IMR-90 (cell line): ENCODE measurements at regions not wholly inside any gene's neighbourhood (a gene's known extent, or its start where the extent isn't known, plus 50 kb on each side); places are given as distances from the start of the nearest gene placed in this dataset.

ENCODE experiments used
- ATAC-seq: fragments of 200-7000 bp; cut with Tn5 transposase; 2 replicates; pipeline ENCODE4 v1.9.1; 2020; ENCODE audit warnings: low read depth, mild to moderate bottlenecking, moderate library complexity
- BruUV-seq: library from RNA; stranded (reverse); fragments of 400-500 nt; replicated peaks from 2 replicates; lab custom pipeline; 2021; lab: Mats Ljungman, UMichigan
- CTCF ChIA-PET: fragments of 300-600 bp; formaldehyde crosslinking; extraction: SDS; loops from one replicate; lab custom pipeline; 2021; ENCODE audit warnings: antibody characterized with exemption; lab: Yijun Ruan, JAX
- POLR2A ChIA-PET: fragments of 300-600 bp; sonication (Branson Sonifier 250); formaldehyde crosslinking; loops from one replicate; lab custom pipeline; 2022; ENCODE audit warnings: antibody characterized with exemption; ENCODE audit not compliant: unreplicated experiment; lab: Charles Lee
- DNase-seq: peaks from one replicate; pipeline ENCODE4 v3.0.0; 2013
- H2AFZ ChIP-seq: replicated peaks from 2 replicates; pipeline ENCODE3; 2013; ENCODE audit warnings: low read length, mild to moderate bottlenecking; ENCODE audit not compliant: poor library complexity
- H2AK5ac ChIP-seq: 2 replicates; pipeline ENCODE4 v1.6.1; 2013; ENCODE audit warnings: low read depth, low read length, inconsistent platforms
- H2AK9ac ChIP-seq: replicated peaks from 2 replicates; pipeline ENCODE3; 2013; ENCODE audit warnings: mild to moderate bottlenecking, low read depth, low read length, moderate library complexity; ENCODE audit not compliant: poor library complexity
- H2BK120ac ChIP-seq: 2 replicates; pipeline ENCODE4 v1.6.1; 2013; ENCODE audit warnings: low read depth, low read length, inconsistent platforms
- H2BK15ac ChIP-seq: 3 replicates; pipeline ENCODE4 v1.6.1; 2013; ENCODE audit warnings: low read depth, low read length, inconsistent platforms
- H2BK20ac ChIP-seq: 2 replicates; pipeline ENCODE4 v1.6.1; 2013; ENCODE audit warnings: low read depth, mild to moderate bottlenecking, inconsistent platforms, low read length, moderate library complexity
- H2BK5ac ChIP-seq: 2 replicates; pipeline ENCODE4 v1.6.1; 2013; ENCODE audit warnings: mild to moderate bottlenecking, low read depth, low read length, inconsistent platforms; ENCODE audit not compliant: poor library complexity, severe bottlenecking
- H3K14ac ChIP-seq: replicated peaks from 2 replicates; pipeline ENCODE4 v1.6.1; 2013; ENCODE audit warnings: low read depth, low read length, inconsistent platforms
- H3K18ac ChIP-seq: 2 replicates; pipeline ENCODE4 v1.6.1; 2013; ENCODE audit warnings: low read depth, low read length, control low read depth
- H3K23ac ChIP-seq: 2 replicates; pipeline ENCODE4 v1.6.1; 2013; ENCODE audit warnings: low read depth, low read length, inconsistent platforms
- H3K27ac ChIP-seq: 2 replicates; pipeline ENCODE4 v1.5.1; 2013; ENCODE audit warnings: mild to moderate bottlenecking, control low read depth, low read length; ENCODE audit not compliant: insufficient read depth
- H3K27me3 ChIP-seq: 2 replicates; pipeline ENCODE4 v1.6.1; 2013; ENCODE audit warnings: low read length; ENCODE audit not compliant: control insufficient read depth, insufficient read depth
- H3K36me3 ChIP-seq: 2 replicates; pipeline ENCODE4 v1.6.1; 2013; ENCODE audit warnings: low read length, mixed read lengths; ENCODE audit not compliant: control insufficient read depth, insufficient read depth
- H3K4ac ChIP-seq: 2 replicates; pipeline ENCODE4 v1.6.1; 2013; ENCODE audit warnings: low read depth, low read length, inconsistent platforms
- H3K4me1 ChIP-seq: 2 replicates; pipeline ENCODE4 v1.6.1; 2013; ENCODE audit warnings: low read length, mixed read lengths; ENCODE audit not compliant: control insufficient read depth, insufficient read depth
- H3K4me2 ChIP-seq: 2 replicates; pipeline ENCODE4 v1.6.1; 2013; ENCODE audit warnings: low read depth, mild to moderate bottlenecking, control low read depth, low read length, moderate library complexity
- H3K4me3 ChIP-seq: 2 replicates; pipeline ENCODE4 v1.5.1; 2013; ENCODE audit warnings: low read depth, mild to moderate bottlenecking, control low read depth, low read length, moderate library complexity; ENCODE audit not compliant: insufficient read depth
- H3K56ac ChIP-seq: 2 replicates; pipeline ENCODE4 v1.6.1; 2013; ENCODE audit warnings: low read length, inconsistent platforms; ENCODE audit not compliant: insufficient read depth; ENCODE audit errors: extremely low read depth
- H3K79me1 ChIP-seq, 2 experiments: 2 replicates each; pipeline ENCODE4 v1.6.1; 2013; ENCODE audit warnings: low read length in 2 of 2, inconsistent platforms in 1 of 2, low read depth in 1 of 2
- H3K9ac ChIP-seq: 2 replicates; pipeline ENCODE4 v1.6.1; 2013; ENCODE audit warnings: low read depth, low read length, control low read depth
- H3K9me1 ChIP-seq: 2 replicates; pipeline ENCODE4 v1.6.1; 2013; ENCODE audit warnings: low read length, inconsistent platforms; ENCODE audit not compliant: insufficient read depth
- H3K9me3 ChIP-seq: 2 replicates; pipeline ENCODE4 v1.6.1; 2013; ENCODE audit warnings: low read length; ENCODE audit not compliant: control insufficient read depth, insufficient read depth
- H4K20me1 ChIP-seq: 2 replicates; pipeline ENCODE4 v1.6.1; 2013; ENCODE audit warnings: low read length, inconsistent platforms; ENCODE audit not compliant: insufficient read depth
- H4K5ac ChIP-seq: 2 replicates; pipeline ENCODE4 v1.6.1; 2013; ENCODE audit warnings: mild to moderate bottlenecking, low read depth, low read length, control low read depth
- H4K8ac ChIP-seq, 2 experiments: 2 replicates each; pipeline ENCODE4 v1.6.1; 2013; ENCODE audit warnings: low read depth in 2 of 2, low read length in 2 of 2, control low read depth in 1 of 2, inconsistent platforms in 1 of 2
- H4K91ac ChIP-seq: 2 replicates; pipeline ENCODE4 v1.6.1; 2013; ENCODE audit warnings: low read depth, low read length, inconsistent platforms; ENCODE audit not compliant: insufficient read depth
- BHLHE40 ChIP-seq: fragments of 150-350 bp; IDR thresholded peaks from 2 replicates; pipeline ENCODE4 v1.6.1; 2016; ENCODE audit warnings: mild to moderate bottlenecking, low read depth, low read length
- CEBPB ChIP-seq: IDR thresholded peaks from 2 replicates; pipeline ENCODE4 v1.6.1; 2012; ENCODE audit warnings: low read depth, low read length, improper control_type of control experiment
- CHD1 ChIP-seq: IDR thresholded peaks from 2 replicates; pipeline ENCODE4 v1.6.1; 2012; ENCODE audit warnings: low read depth, low read length, improper control_type of control experiment
- CTCF ChIP-seq: conservative IDR thresholded peaks from 2 replicates; pipeline ENCODE4 v1.5.1; 2012; ENCODE audit warnings: mild to moderate bottlenecking, low read depth, low read length, improper control_type of control experiment
- ELK1 ChIP-seq: fragments of 150-350 bp; IDR thresholded peaks from 2 replicates; pipeline ENCODE4 v1.6.1; 2016; ENCODE audit warnings: low read depth, mild to moderate bottlenecking, low read length, moderate library complexity, borderline replicate concordance
- FOS ChIP-seq: fragments of 150-350 bp; IDR thresholded peaks from 2 replicates; pipeline ENCODE4 v1.6.1; 2016; ENCODE audit warnings: low read depth, low read length
- MAFK ChIP-seq: IDR thresholded peaks from 2 replicates; pipeline ENCODE4 v1.6.1; 2012; ENCODE audit warnings: low read depth, low read length, improper control_type of control experiment
- MAZ ChIP-seq: IDR thresholded peaks from 2 replicates; pipeline ENCODE4 v1.6.1; 2012; ENCODE audit warnings: low read depth, mild to moderate bottlenecking, low read length, improper control_type of control experiment, moderate library complexity, borderline replicate concordance
- MXI1 ChIP-seq: IDR thresholded peaks from 2 replicates; pipeline ENCODE4 v1.6.1; 2012; ENCODE audit warnings: low read depth, mild to moderate bottlenecking, low read length, moderate library complexity, borderline replicate concordance
- NFE2L2 ChIP-seq: fragments of 150-350 bp; IDR thresholded peaks from 2 replicates; pipeline ENCODE4 v1.6.1; 2016; ENCODE audit warnings: low read depth, mild to moderate bottlenecking, low read length
- POLR2A ChIP-seq: IDR thresholded peaks from 2 replicates; pipeline ENCODE4 v1.6.1; 2012; ENCODE audit warnings: mild to moderate bottlenecking, low read depth, low read length
- RAD21 ChIP-seq: IDR thresholded peaks from 2 replicates; pipeline ENCODE4 v1.6.1; 2012; ENCODE audit warnings: low read length, improper control_type of control experiment
- RCOR1 ChIP-seq: IDR thresholded peaks from 2 replicates; pipeline ENCODE4 v1.6.1; 2012; ENCODE audit warnings: mild to moderate bottlenecking, low read length, improper control_type of control experiment; ENCODE audit not compliant: insufficient replicate concordance
- RFX5 ChIP-seq: IDR thresholded peaks from 2 replicates; pipeline ENCODE4 v1.8.0; 2012; ENCODE audit warnings: low read depth, mild to moderate bottlenecking, low read length, moderate library complexity
- SMC3 ChIP-seq: fragments of 150-350 bp; IDR thresholded peaks from 2 replicates; pipeline ENCODE4 v1.6.1; 2016; ENCODE audit warnings: low read depth, mild to moderate bottlenecking, antibody characterized with exemption, low read length, moderate library complexity
- USF2 ChIP-seq: fragments of 150-350 bp; IDR thresholded peaks from 2 replicates; pipeline ENCODE4 v1.6.1; 2017; ENCODE audit warnings: mild to moderate bottlenecking, antibody characterized with exemption, low read length, low read depth
- WGBS, 2 experiments: methylation state at CpG; one replicate each; pipeline versions ENCODE4 v1.1.5 to v1.1.7; 2013; ENCODE audit warnings: missing lambda C conversion rate in 2 of 2; ENCODE audit not compliant: insufficient read length in 1 of 2; ENCODE audit errors: extremely low coverage in 2 of 2; 5-methylcytosine and 5-hydroxymethylcytosine counted together
- dilution Hi-C: fragments of 300-500 bp; cut with HindIII; formaldehyde crosslinking; loops from one replicate; pipeline ENCODE4 v1.14.3; 2018; ENCODE audit warnings: low sequenced_read_pairs; ENCODE audit not compliant: unreplicated experiment
- in situ Hi-C: fragments of 300-500 bp; cut with MboI; formaldehyde crosslinking; loops from 3 replicates; pipeline ENCODE4 v1.14.3; 2019; ENCODE audit warnings: low sequenced_read_pairs, inconsistent platforms, mixed read lengths
- intact Hi-C: fragments of 100-400 bp; cut with micrococcal nuclease; formaldehyde crosslinking; loops from 2 replicates; pipeline ENCODE4 v1.10.0; 2022

GRCh38 chr20:40967700-40968099, 60.9 kb upstream of the TOP1 start:
- no peak overlapping the region; the same call in 2 of the 3 replicates for H2BK15ac ChIP-seq
- no peak overlapping the region for H3K9ac ChIP-seq
- no peak for ATAC-seq
- no peaks in the 10 kb centered on the region; the same call in 1 of the 2 replicates for H4K20me1 ChIP-seq
- no CpG with 5 or more reads among the region's 4 CpGs for WGBS, 2 experiments
- no peaks in the 10 kb centered on the region for H3K27me3 ChIP-seq
- H2AK9ac ChIP-seq = no peak overlapping the region
- H2BK20ac ChIP-seq = no peak overlapping the region
- no peak overlapping the region for H2AK5ac ChIP-seq
- no peak overlapping the region for H2BK120ac ChIP-seq
- H3K56ac ChIP-seq = no peak overlapping the region
- H3K9me3 ChIP-seq = no peaks in the 10 kb centered on the region
- no peak overlapping the region for H3K14ac ChIP-seq
- peaks cover 3% of the 10 kb centered on the region; the same call in 1 of the 2 replicates for H3K9me1 ChIP-seq
- H3K27ac ChIP-seq = no peak overlapping the region
- H4K5ac ChIP-seq = no peak overlapping the region
- in situ Hi-C loops (loop anchor here (25.0 kb wide), 2 partner anchors 645 to 1105 kb away; partner anchors contain the start of gene CHD6), dilution Hi-C loops (no loop called here), intact Hi-C loops (loop anchor here (1.0 to 5.0 kb wide), 6 partner anchors 65 to 373 kb away; partner anchors contain the start of gene LPIN3)
- no peak overlapping the region for H3K4me3 ChIP-seq
- BruUV-seq = no TSS peak
- DNase-seq = no peak
- H3K4me1 ChIP-seq = peaks cover 2% of the 10 kb centered on the region; the same call in 1 of the 2 replicates
- TF ChIP-seq BHLHE40 (no peak), ELK1 (no peak), MAZ (no peak), CTCF (no peak), RAD21 (no peak), MAFK (no peak), CHD1 (no peak), CEBPB (no peak), MXI1 (no peak), SMC3 (no peak), POLR2A (no peak), USF2 (no peak), RCOR1 (no peak), FOS (no peak), RFX5 (no peak), NFE2L2 (no peak)
- H3K4me2 ChIP-seq = no peak overlapping the region
- H4K91ac ChIP-seq = no peak overlapping the region
- POLR2A ChIA-PET = no interaction called here
- no peak overlapping the region for H2BK5ac ChIP-seq
- CTCF ChIA-PET = interaction anchor here (1.1 to 1.3 kb wide), 3 partner anchors 112 to 226 kb away, joined by 3 to 5 read pairs (median 4); no protein-coding TSS in a partner anchor
- H3K36me3 ChIP-seq = no peaks in the 10 kb centered on the region
- no peak overlapping the region for H3K4ac ChIP-seq
- H4K8ac ChIP-seq = no peak overlapping the region
- H3K23ac ChIP-seq = no peak overlapping the region
- peaks cover 0 to 7% of the 10 kb centered on the region in 2 experiments; a peak in 2 of 4 replicates for H3K79me1 ChIP-seq
- no peak overlapping the region for H2AFZ ChIP-seq
- no peak overlapping the region for H3K18ac ChIP-seq
